CD14-positive monocyte (primary cell): ENCODE measurements at regions not wholly inside any gene's neighbourhood (a gene's known extent, or its start where the extent isn't known, plus 50 kb on each side); places are given as distances from the start of the nearest gene placed in this dataset.

Source experiments
- DNase-seq, 3 donors: peaks; one replicate each; pipeline ENCODE4 v3.0.0-alpha.2; 2011 to 2022
- H2AFZ ChIP-seq: 2 replicates; pipeline ENCODE4 v1.6.0; 2012; ENCODE audit warnings: mild to moderate bottlenecking, low read depth, low read length, inconsistent platforms; ENCODE audit not compliant: insufficient read depth, poor library complexity, severe bottlenecking
- H3K27ac ChIP-seq, 2 donors: 1 replicate in 1 of 2; 2 replicates in 1 of 2; pipeline ENCODE4 v1.5.1; 2012 to 2013; ENCODE audit warnings: low read length in 2 of 2, control low read depth in 1 of 2, inconsistent platforms in 1 of 2, low read depth in 1 of 2, mild to moderate bottlenecking in 1 of 2
- H3K27me3 ChIP-seq, 2 donors: one replicate each; pipeline versions ENCODE4 v1.6.0 to v1.6.1; 2011 to 2013; ENCODE audit warnings: low read length in 2 of 2; ENCODE audit not compliant: control insufficient read depth in 2 of 2, insufficient read depth in 2 of 2
- H3K36me3 ChIP-seq, 2 donors: replicated peaks in 1 of 2; 1 replicate in 1 of 2; 2 replicates in 1 of 2; pipeline versions ENCODE4 v1.5.1 to v1.6.1; 2012 to 2013; ENCODE audit warnings: low read length in 2 of 2, control low read depth in 1 of 2, inconsistent platforms in 1 of 2, mild to moderate bottlenecking in 1 of 2; ENCODE audit not compliant: insufficient read depth in 2 of 2, control insufficient read depth in 1 of 2
- H3K4me1 ChIP-seq, 2 donors: 1 replicate in 1 of 2; 2 replicates in 1 of 2; pipeline versions ENCODE4 v1.5.1 to v1.6.1; 2012 to 2013; ENCODE audit warnings: low read length in 2 of 2, control low read depth in 1 of 2, inconsistent platforms in 1 of 2, mild to moderate bottlenecking in 1 of 2, moderate library complexity in 1 of 2; ENCODE audit not compliant: insufficient read depth in 2 of 2, control insufficient read depth in 1 of 2
- H3K4me2 ChIP-seq: replicated peaks from 2 replicates; pipeline ENCODE3; 2012; ENCODE audit warnings: low read length, moderate library complexity, mild to moderate bottlenecking; ENCODE audit not compliant: poor library complexity, severe bottlenecking; ENCODE audit errors: extremely low read depth
- H3K4me3 ChIP-seq, 3 experiments: fragments of 200-600 bp in 1 of 3; sonication (generic) in 1 of 3; replicated peaks in 1 of 3; 1 replicate in 2 of 3; 2 replicates in 1 of 3; pipeline ENCODE4 v1.5.1; 2011 to 2013; ENCODE audit warnings: low read length in 3 of 3, mild to moderate bottlenecking in 3 of 3, control low read depth in 2 of 3, low read depth in 2 of 3, inconsistent platforms in 1 of 3, moderate library complexity in 1 of 3
- H3K79me2 ChIP-seq: 2 replicates; pipeline ENCODE4 v1.6.0; 2012; ENCODE audit warnings: mild to moderate bottlenecking, control low read depth, inconsistent platforms, low read length, moderate library complexity; ENCODE audit not compliant: insufficient read depth
- H3K9ac ChIP-seq: 2 replicates; pipeline ENCODE4 v1.6.0; 2017; ENCODE audit warnings: low read length, mild to moderate bottlenecking; ENCODE audit not compliant: insufficient read depth, poor library complexity, severe bottlenecking
- H3K9me3 ChIP-seq, 2 donors: replicated peaks in 1 of 2; 1 replicate in 1 of 2; 2 replicates in 1 of 2; pipeline versions ENCODE4 v1.5.1 to v1.6.1; 2012 to 2013; ENCODE audit warnings: low read length in 2 of 2, control low read depth in 1 of 2; ENCODE audit not compliant: control insufficient read depth in 1 of 2, insufficient read depth in 1 of 2
- H4K20me1 ChIP-seq: 2 replicates; pipeline ENCODE4 v1.6.0; 2012; ENCODE audit warnings: mild to moderate bottlenecking, low read length, control low read depth, moderate library complexity; ENCODE audit not compliant: insufficient read depth
- H3K27ac Mint-ChIP-seq, 7 donors: one replicate each; pipeline ENCODE4 v1.8.0; 2020; ENCODE audit warnings: mild to moderate bottlenecking in 7 of 7, mixed read lengths in 7 of 7, moderate library complexity in 6 of 7, inconsistent platforms in 2 of 7
- H3K27me3 Mint-ChIP-seq, 3 donors: one replicate each; pipeline ENCODE4 v1.8.0; 2021 to 2022; ENCODE audit warnings: low read depth in 3 of 3, mild to moderate bottlenecking in 3 of 3, mixed read lengths in 3 of 3, moderate library complexity in 3 of 3, inconsistent platforms in 1 of 3
- H3K36me3 Mint-ChIP-seq, 2 donors: one replicate each; pipeline ENCODE4 v1.8.0; 2020; ENCODE audit warnings: mixed read lengths in 2 of 2, inconsistent platforms in 1 of 2, mild to moderate bottlenecking in 1 of 2
- H3K4me1 Mint-ChIP-seq: one replicate; pipeline ENCODE4 v1.8.0; 2020; ENCODE audit warnings: mild to moderate bottlenecking, mixed read lengths
- H3K4me3 Mint-ChIP-seq, 2 donors: one replicate each; pipeline ENCODE4 v1.8.0; 2020; ENCODE audit warnings: mild to moderate bottlenecking in 2 of 2, mixed read lengths in 2 of 2, moderate library complexity in 1 of 2
- H3K9me3 Mint-ChIP-seq, 7 donors: one replicate each; pipeline ENCODE4 v1.8.0; 2020 to 2022; ENCODE audit warnings: mixed read lengths in 7 of 7, mild to moderate bottlenecking in 6 of 7, moderate library complexity in 6 of 7, inconsistent platforms in 2 of 7
- CTCF ChIP-seq: fragments of 200-600 bp; IDR thresholded peaks from one replicate; pipeline ENCODE4 v1.8.0; 2022; ENCODE audit warnings: antibody characterized with exemption, mild to moderate bottlenecking
- WGBS: methylation state at CpG from one replicate; pipeline ENCODE4 v1.1.5; 2013; ENCODE audit warnings: missing lambda C conversion rate; ENCODE audit not compliant: insufficient coverage; 5-methylcytosine and 5-hydroxymethylcytosine counted together
- intact Hi-C, 2 donors: fragments of 100-400 bp; cut with micrococcal nuclease; formaldehyde crosslinking; loops; one replicate each; pipeline versions ENCODE4 v1.15.0 to v1.15.1; 2023

GRCh38 chr6:126753606-126754005 lies 364.9 kb upstream of the RSPO3 start:
- DNase-seq = no peak
- Histone ChIP-seq H2AFZ (no peak overlapping the region), H3K36me3 (no peaks in the 10 kb centered on the region), H3K4me1 (no peaks in the 10 kb centered on the region), H4K20me1 (no peaks in the 10 kb centered on the region), H3K27me3 (no peaks in the 10 kb centered on the region), H3K4me2 (no peak overlapping the region), H3K79me2 (no peaks in the 10 kb centered on the region), H3K27ac (no peak overlapping the region), H3K9me3 (peaks cover 0 to 5% of the 10 kb centered on the region in 2 donors), H3K4me3 (no peak overlapping the region), H3K9ac (no peak overlapping the region)
- intact Hi-C loops = no loop called here
- H3K27me3 Mint-ChIP-seq = no peaks in the 10 kb centered on the region
- no peak overlapping the region for H3K4me3 Mint-ChIP-seq
- no peak overlapping the region for H3K27ac Mint-ChIP-seq
- no peak for TF ChIP-seq CTCF
- H3K9me3 Mint-ChIP-seq = peaks cover 2 to 13% (median 3%) of the 10 kb centered on the region in 7 donors
- H3K36me3 Mint-ChIP-seq = no peaks in the 10 kb centered on the region
- H3K4me1 Mint-ChIP-seq = no peaks in the 10 kb centered on the region
- no CpG with 5 or more reads among the region's 1 CpG for WGBS

GRCh38 chr6:126761854-126762253 lies 356.6 kb upstream of the RSPO3 start:
- H3K4me1 Mint-ChIP-seq = no peaks in the 10 kb centered on the region
- H3K4me3 ChIP-seq = no peak overlapping the region
- H3K27me3 ChIP-seq = no peaks in the 10 kb centered on the region
- no peak overlapping the region for H3K4me2 ChIP-seq
- peaks cover 0 to 2% (median 0%) of the 10 kb centered on the region in 7 donors for H3K9me3 Mint-ChIP-seq
- TF ChIP-seq CTCF = no peak
- H3K27me3 Mint-ChIP-seq = no peaks in the 10 kb centered on the region
- no peak overlapping the region for H3K9ac ChIP-seq
- intact Hi-C loops = no loop called here
- no peak overlapping the region for H3K27ac ChIP-seq
- H3K79me2 ChIP-seq = no peaks in the 10 kb centered on the region
- no peaks in the 10 kb centered on the region for H3K36me3 ChIP-seq
- 100% methylated on average over 1 of the region's 3 CpGs for WGBS
- H3K4me1 ChIP-seq = no peaks in the 10 kb centered on the region
- no peak overlapping the region for H2AFZ ChIP-seq
- H3K27ac Mint-ChIP-seq = no peak overlapping the region
- no peak overlapping the region for H3K4me3 Mint-ChIP-seq
- H3K9me3 ChIP-seq = no peaks in the 10 kb centered on the region
- H3K36me3 Mint-ChIP-seq = no peaks in the 10 kb centered on the region
- H4K20me1 ChIP-seq = no peaks in the 10 kb centered on the region
- no peak for DNase-seq
